ENCODE measurements at regions not wholly inside any gene's neighbourhood (a gene's known extent, or its start where the extent isn't known, plus 50 kb on each side); places are given as distances from the start of the nearest gene placed in this dataset.

DNA sequence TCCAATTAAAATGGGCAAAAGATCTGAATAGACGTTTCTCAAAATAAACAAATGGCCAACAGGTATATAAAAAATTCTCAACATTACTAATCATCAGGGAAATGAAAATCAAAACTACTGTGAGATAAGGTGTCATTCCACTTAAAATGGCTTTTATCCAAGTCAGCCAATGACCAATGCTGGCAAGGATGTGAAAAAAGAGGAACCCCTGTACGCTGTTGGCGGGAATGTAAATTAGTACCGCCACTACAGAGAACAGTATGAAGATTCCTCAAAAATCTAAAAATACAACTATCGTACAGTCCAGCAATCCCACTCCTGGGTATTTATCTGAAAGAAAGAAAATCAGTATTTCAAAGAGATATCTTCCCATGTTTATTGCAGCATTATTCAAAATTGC, 176.9 kb upstream of the STT3B start:
- TF ChIP-seq ZNF354B (CRISPR knock-in tag; IDR thresholded peaks at IDR 0.05) (no peak), HOXD1 (CRISPR knock-in tag; IDR thresholded peaks at IDR 0.05) (no peak), PHF8 (CRISPR knock-in tag; IDR thresholded peaks at IDR 0.05) (no peak), MIER3 (CRISPR knock-in tag; IDR thresholded peaks at IDR 0.05; ENCODE audit: borderline replicate concordance) (no peak), ZNF350 (CRISPR knock-in tag; IDR thresholded peaks at IDR 0.05; ENCODE audit: borderline replicate concordance, low read depth) (no peak)
- TF ChIP-seq, protein P1, sequence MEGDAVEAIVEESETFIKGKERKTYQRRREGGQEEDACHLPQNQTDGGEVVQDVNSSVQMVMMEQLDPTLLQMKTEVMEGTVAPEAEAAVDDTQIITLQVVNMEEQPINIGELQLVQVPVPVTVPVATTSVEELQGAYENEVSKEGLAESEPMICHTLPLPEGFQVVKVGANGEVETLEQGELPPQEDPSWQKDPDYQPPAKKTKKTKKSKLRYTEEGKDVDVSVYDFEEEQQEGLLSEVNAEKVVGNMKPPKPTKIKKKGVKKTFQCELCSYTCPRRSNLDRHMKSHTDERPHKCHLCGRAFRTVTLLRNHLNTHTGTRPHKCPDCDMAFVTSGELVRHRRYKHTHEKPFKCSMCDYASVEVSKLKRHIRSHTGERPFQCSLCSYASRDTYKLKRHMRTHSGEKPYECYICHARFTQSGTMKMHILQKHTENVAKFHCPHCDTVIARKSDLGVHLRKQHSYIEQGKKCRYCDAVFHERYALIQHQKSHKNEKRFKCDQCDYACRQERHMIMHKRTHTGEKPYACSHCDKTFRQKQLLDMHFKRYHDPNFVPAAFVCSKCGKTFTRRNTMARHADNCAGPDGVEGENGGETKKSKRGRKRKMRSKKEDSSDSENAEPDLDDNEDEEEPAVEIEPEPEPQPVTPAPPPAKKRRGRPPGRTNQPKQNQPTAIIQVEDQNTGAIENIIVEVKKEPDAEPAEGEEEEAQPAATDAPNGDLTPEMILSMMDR (CRISPR knock-in tag; IDR thresholded peaks at IDR 0.05): no peak

All from HepG2 (cell line).